ENCODE measurements at regions not wholly inside any gene's neighbourhood (a gene's known extent, or its start where the extent isn't known, plus 50 kb on each side); places are given as distances from the start of the nearest gene placed in this dataset.

GRCh38 chr2:12642332-12642731 lies 74.4 kb upstream of the TRIB2 start:
- DNase-seq (ENCODE audit: low spot score) (no peak), FAIRE-seq (no peak)

- FAIRE-seq (no peak), DNase-seq (ENCODE audit: low spot score) (no peak)
Measured at GRCh38 chr2:12642859-12643258, 73.9 kb upstream of the TRIB2 start.

- FAIRE-seq (no peak), DNase-seq (ENCODE audit: low spot score) (no peak)
Measured at GRCh38 chr2:12649602-12650400, 66.9 kb upstream of the TRIB2 start.

DNA sequence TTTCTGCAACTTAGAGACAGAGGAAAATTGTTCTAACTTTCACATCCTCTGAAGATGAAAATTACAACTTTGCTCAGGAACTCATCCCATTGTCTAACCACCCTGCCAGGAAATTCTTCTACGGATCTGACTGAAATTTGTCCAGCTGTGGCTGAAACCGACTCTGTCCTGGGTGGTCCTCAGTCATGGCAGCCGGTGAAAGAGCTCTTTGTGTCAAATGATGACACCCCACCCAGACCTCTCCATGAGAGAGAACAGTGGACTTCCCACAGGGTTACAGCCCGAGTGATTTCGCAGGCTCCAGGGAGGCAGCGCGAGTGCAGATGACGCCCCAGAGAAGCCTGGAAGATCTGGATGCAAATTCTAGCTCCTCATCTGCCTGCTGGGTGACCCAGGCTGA lies 65.1 kb upstream of the TRIB2 start:
- no peak for DNase-seq (ENCODE audit: low spot score)
- no peak for FAIRE-seq

DNA sequence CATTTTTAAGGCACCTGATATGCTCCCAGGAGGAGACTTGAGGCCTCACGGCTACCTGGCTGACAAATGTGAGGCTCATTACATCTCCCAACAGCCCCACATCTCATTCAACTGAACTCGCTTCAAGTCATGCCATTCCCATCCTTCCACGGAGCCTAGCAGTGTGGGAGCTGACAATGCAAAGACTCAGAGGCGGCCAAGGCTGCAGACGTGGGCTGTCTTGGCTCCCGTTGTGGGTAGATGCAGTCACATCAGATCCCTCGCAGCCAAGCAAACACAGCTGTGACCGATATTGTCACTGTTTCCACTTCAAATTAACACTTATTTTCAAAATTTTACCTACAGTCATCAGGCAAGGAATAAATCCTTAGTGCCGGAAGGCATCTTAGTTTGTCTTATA lies 64.0 kb upstream of the TRIB2 start:
- no peak for DNase-seq (ENCODE audit: low spot score)

GRCh38 chr2:12657560-12657959 lies 59.2 kb upstream of the TRIB2 start:
- FAIRE-seq (no peak), DNase-seq (ENCODE audit: low spot score) (no peak)

More for the DNA sequence above, 64.0 kb upstream of the TRIB2 start:
- no peak for FAIRE-seq

DNA sequence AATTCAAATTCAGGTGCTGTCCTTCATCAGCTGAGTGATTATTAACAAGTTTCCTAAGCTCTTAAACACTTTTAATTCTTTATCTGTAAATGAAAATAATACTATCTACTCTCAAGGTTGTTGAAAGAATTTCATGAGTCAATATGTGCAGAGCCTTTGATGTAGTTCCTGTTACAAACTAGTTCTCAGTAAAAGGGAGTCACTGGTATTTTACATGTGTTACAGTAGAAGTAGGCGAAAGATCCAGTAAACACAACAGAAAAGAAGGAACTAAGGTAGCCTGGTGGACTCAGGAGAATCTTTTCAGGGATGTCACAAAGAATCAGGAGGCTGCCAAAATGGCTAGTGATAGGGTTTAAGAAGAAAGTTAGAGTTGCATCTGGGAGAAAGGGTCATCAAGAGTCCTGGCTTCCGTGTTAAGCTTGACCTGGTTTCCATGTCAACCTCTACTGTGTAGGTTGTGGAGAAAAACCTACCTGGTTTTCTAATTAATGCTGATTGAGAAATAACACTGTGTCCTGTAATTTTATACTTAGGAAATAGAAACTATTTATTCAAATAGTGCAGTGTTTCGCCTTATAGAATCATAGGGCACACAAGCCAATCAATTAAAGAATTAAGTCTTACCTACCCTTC lies 58.3 kb upstream of the TRIB2 start:
- no peak for DNase-seq (ENCODE audit: low spot score)
- FAIRE-seq, result no peak

GRCh38 chr2:12661489-12661888 lies 55.2 kb upstream of the TRIB2 start:
- FAIRE-seq, result no peak
- no peak for DNase-seq (ENCODE audit: low spot score)

- FAIRE-seq (no peak), DNase-seq (ENCODE audit: low spot score) (no peak)
Measured at GRCh38 chr2:12663306-12664037, 53.3 kb upstream of the TRIB2 start.

GRCh38 chr2:12665334-12665733 lies 51.4 kb upstream of the TRIB2 start:
- FAIRE-seq, result no peak
- DNase-seq (ENCODE audit: low spot score), result no peak

- no peak for FAIRE-seq
- DNase-seq (ENCODE audit: low spot score), result no peak
Measured at GRCh38 chr2:12666445-12666844, 50.3 kb upstream of the TRIB2 start.

All from urothelium cell line (cell line).